ENCODE measurements at regions not wholly inside any gene's neighbourhood (a gene's known extent, or its start where the extent isn't known, plus 50 kb on each side); places are given as distances from the start of the nearest gene placed in this dataset.

- Histone ChIP-seq H3K36me3 (no peaks in the 10 kb centered on the region), H3K9me3 (no peaks in the 10 kb centered on the region), H3K27ac (no peak overlapping the region), H3K4me3 (no peak overlapping the region), H3K4me1 (no peaks in the 10 kb centered on the region), H3K27me3 (peaks cover 0 to 5% (median 0%) of the 10 kb centered on the region in 9 donors)
- WGBS, 4 donors = 47 to 56% (median 47%) methylated on average over 8 of the region's 8 CpGs
- DNase-seq (no peak), ATAC-seq (peak in 3 of 4 donors; percentile 27 to 41 (median 39))
- intact Hi-C loops (cut with DNase I) = no loop called here
- TF ChIP-seq, protein P1, sequence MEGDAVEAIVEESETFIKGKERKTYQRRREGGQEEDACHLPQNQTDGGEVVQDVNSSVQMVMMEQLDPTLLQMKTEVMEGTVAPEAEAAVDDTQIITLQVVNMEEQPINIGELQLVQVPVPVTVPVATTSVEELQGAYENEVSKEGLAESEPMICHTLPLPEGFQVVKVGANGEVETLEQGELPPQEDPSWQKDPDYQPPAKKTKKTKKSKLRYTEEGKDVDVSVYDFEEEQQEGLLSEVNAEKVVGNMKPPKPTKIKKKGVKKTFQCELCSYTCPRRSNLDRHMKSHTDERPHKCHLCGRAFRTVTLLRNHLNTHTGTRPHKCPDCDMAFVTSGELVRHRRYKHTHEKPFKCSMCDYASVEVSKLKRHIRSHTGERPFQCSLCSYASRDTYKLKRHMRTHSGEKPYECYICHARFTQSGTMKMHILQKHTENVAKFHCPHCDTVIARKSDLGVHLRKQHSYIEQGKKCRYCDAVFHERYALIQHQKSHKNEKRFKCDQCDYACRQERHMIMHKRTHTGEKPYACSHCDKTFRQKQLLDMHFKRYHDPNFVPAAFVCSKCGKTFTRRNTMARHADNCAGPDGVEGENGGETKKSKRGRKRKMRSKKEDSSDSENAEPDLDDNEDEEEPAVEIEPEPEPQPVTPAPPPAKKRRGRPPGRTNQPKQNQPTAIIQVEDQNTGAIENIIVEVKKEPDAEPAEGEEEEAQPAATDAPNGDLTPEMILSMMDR (IDR thresholded peaks at IDR 0.05) = no peak
- no peak for TF ChIP-seq POLR2A (IDR thresholded peaks at IDR 0.05)
Measured at GRCh38 chr12:127785986-127786590, 480.9 kb upstream of the TMEM132C start.

- Histone ChIP-seq H3K27me3 (peaks cover 0 to 5% (median 0%) of the 10 kb centered on the region in 9 donors), H3K4me3 (no peak overlapping the region), H3K27ac (no peak overlapping the region), H3K4me1 (no peaks in the 10 kb centered on the region), H3K9me3 (no peaks in the 10 kb centered on the region), H3K36me3 (no peaks in the 10 kb centered on the region)
- TF ChIP-seq, protein P1 (IDR thresholded peaks at IDR 0.05) = no peak
- TF ChIP-seq POLR2A (IDR thresholded peaks at IDR 0.05) = no peak
- no peak for ATAC-seq
- WGBS, 4 donors = 79 to 87% (median 83%) methylated on average over 19 of the region's 19 CpGs
- intact Hi-C loops (cut with DNase I) = no loop called here
- DNase-seq = no peak
Measured at GRCh38 chr12:127787544-127787943, 479.4 kb upstream of the TMEM132C start.

- H3K27ac ChIP-seq = no peak overlapping the region
- H3K4me1 ChIP-seq = no peaks in the 10 kb centered on the region
- peaks cover 0 to 10% (median 0%) of the 10 kb centered on the region in 12 donors for H3K9me3 ChIP-seq
- DNase-seq (no peak), ATAC-seq (no peak)
- no peaks in the 10 kb centered on the region for H3K36me3 ChIP-seq
- TF ChIP-seq POLR2A (IDR thresholded peaks at IDR 0.05) = no peak
- TF ChIP-seq, protein P1 (IDR thresholded peaks at IDR 0.05) = no peak
- H3K27me3 ChIP-seq = peaks cover 0 to 2% (median 0%) of the 10 kb centered on the region in 9 donors
- H3K4me3 ChIP-seq = no peak overlapping the region
- intact Hi-C loops (cut with DNase I) = no loop called here
Measured at GRCh38 chr12:127790376-127790775, 476.6 kb upstream of the TMEM132C start.

DNA sequence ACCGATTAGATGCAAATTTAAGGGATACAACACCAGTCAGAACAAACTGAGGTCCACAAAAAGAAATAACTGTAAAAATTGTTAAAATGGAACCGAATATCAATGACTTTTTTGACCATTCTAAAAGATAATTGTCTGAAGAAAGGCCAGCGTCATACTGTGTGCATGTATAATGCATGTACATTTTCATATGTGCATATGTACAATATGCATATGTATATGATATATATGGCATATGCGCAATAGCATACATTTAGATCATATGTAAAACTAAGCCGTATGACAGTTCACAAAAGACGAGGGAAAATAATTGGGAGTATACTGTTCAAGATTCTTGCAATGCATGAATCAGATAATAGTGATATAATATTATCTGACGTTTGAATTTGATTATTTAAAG lies 475.8 kb upstream of the TMEM132C start:
- DNase-seq = no peak
- intact Hi-C loops (cut with DNase I) = no loop called here
- Histone ChIP-seq H3K27me3 (no peaks in the 10 kb centered on the region), H3K9me3 (peaks cover 0 to 17% (median 1%) of the 10 kb centered on the region in 12 donors), H3K4me1 (no peaks in the 10 kb centered on the region), H3K4me3 (no peak overlapping the region), H3K27ac (no peak overlapping the region), H3K36me3 (no peaks in the 10 kb centered on the region)
- no peak for ATAC-seq
- no peak for TF ChIP-seq POLR2A (IDR thresholded peaks at IDR 0.05)
- 77 to 84% (median 82%) methylated on average over 7 of the region's 7 CpGs for WGBS, 4 donors

- DNase-seq (no peak), ATAC-seq (no peak)
- Histone ChIP-seq H3K27me3 (no peaks in the 10 kb centered on the region), H3K36me3 (no peaks in the 10 kb centered on the region), H3K4me1 (no peaks in the 10 kb centered on the region), H3K4me3 (no peak overlapping the region), H3K27ac (no peak overlapping the region), H3K9me3 (peaks cover 0 to 21% (median 1%) of the 10 kb centered on the region in 12 donors)
- no peak for TF ChIP-seq POLR2A (IDR thresholded peaks at IDR 0.05)
- TF ChIP-seq, protein P1 (IDR thresholded peaks at IDR 0.05) = no peak
- 74 to 79% (median 75%) methylated on average over 3 of the region's 3 CpGs for WGBS, 4 donors
- intact Hi-C loops (cut with DNase I) = no loop called here
Measured at GRCh38 chr12:127797918-127798317, 469.1 kb upstream of the TMEM132C start.

Measured in heart left ventricle (tissue), 16 donors.